Astrocyte (in vitro differentiated cells and primary cell): ENCODE measurements at regions not wholly inside any gene's neighbourhood (a gene's known extent, or its start where the extent isn't known, plus 50 kb on each side); places are given as distances from the start of the nearest gene placed in this dataset.

Experiments used
- DNase-seq: peaks from one replicate; pipeline ENCODE4 v3.0.0-alpha.2; 2010; ENCODE audit warnings: low read depth
- FAIRE-seq: peaks from 2 replicates; lab custom pipeline; 2011; peaks lifted over from hg19 to GRCh38; lab: Jason Lieb, UNC
- H2AFZ ChIP-seq: 2 replicates; pipeline ENCODE4 v1.6.0; 2012; ENCODE audit warnings: low read depth, low read length, inconsistent platforms
- H3K27ac ChIP-seq: 2 replicates; pipeline ENCODE4 v1.5.1; 2011; ENCODE audit warnings: low read depth, low read length, inconsistent platforms
- H3K27me3 ChIP-seq: 2 replicates; pipeline ENCODE4 v1.6.0; 2011; ENCODE audit warnings: low read length, inconsistent platforms; ENCODE audit not compliant: insufficient read depth
- H3K36me3 ChIP-seq: 2 replicates; pipeline ENCODE4 v1.5.1; 2011; ENCODE audit warnings: low read length, inconsistent platforms; ENCODE audit not compliant: insufficient read depth
- H3K4me1 ChIP-seq: 2 replicates; pipeline ENCODE4 v1.5.1; 2011; ENCODE audit warnings: low read length, inconsistent platforms; ENCODE audit not compliant: insufficient read depth
- H3K4me2 ChIP-seq: 2 replicates; pipeline ENCODE4 v1.6.0; 2012; ENCODE audit warnings: low read length, inconsistent platforms
- H3K4me3 ChIP-seq: 2 replicates; pipeline ENCODE4 v1.5.1; 2011; ENCODE audit warnings: low read depth, mild to moderate bottlenecking, low read length, inconsistent platforms; ENCODE audit not compliant: insufficient read depth
- H3K79me2 ChIP-seq: 2 replicates; pipeline ENCODE4 v1.6.0; 2012; ENCODE audit warnings: mild to moderate bottlenecking, low read length, inconsistent platforms; ENCODE audit not compliant: insufficient read depth
- H3K9ac ChIP-seq: 2 replicates; pipeline ENCODE4 v1.6.0; 2012; ENCODE audit warnings: mild to moderate bottlenecking, low read length, inconsistent platforms
- H3K9me3 ChIP-seq: 2 replicates; pipeline ENCODE4 v1.5.1; 2012; ENCODE audit warnings: low read depth, mild to moderate bottlenecking, low read length, inconsistent platforms; ENCODE audit not compliant: insufficient read depth
- H4K20me1 ChIP-seq: 2 replicates; pipeline ENCODE4 v1.6.0; 2012; ENCODE audit warnings: low read length, inconsistent platforms; ENCODE audit not compliant: insufficient read depth
- H3K27ac Mint-ChIP-seq: one replicate; pipeline ENCODE4 v1.8.0; 2021; ENCODE audit warnings: mild to moderate bottlenecking, mixed read lengths; ENCODE audit not compliant: unreplicated experiment
- H3K27me3 Mint-ChIP-seq: one replicate; pipeline ENCODE4 v1.8.0; 2021; ENCODE audit warnings: low read depth, mixed read lengths; ENCODE audit not compliant: unreplicated experiment
- H3K36me3 Mint-ChIP-seq: one replicate; pipeline ENCODE4 v1.8.0; 2021; ENCODE audit warnings: low read depth, mixed read lengths; ENCODE audit not compliant: unreplicated experiment
- H3K4me1 Mint-ChIP-seq: one replicate; pipeline ENCODE4 v1.8.0; 2021; ENCODE audit warnings: low read depth, mixed read lengths; ENCODE audit not compliant: unreplicated experiment
- H3K4me3 Mint-ChIP-seq: one replicate; pipeline ENCODE4 v1.8.0; 2021; ENCODE audit warnings: mild to moderate bottlenecking, moderate library complexity, mixed read lengths; ENCODE audit not compliant: unreplicated experiment
- H3K9me3 Mint-ChIP-seq: one replicate; pipeline ENCODE4 v1.8.0; 2021; ENCODE audit warnings: mild to moderate bottlenecking, mixed read lengths; ENCODE audit not compliant: unreplicated experiment
- EZH2 ChIP-seq: IDR thresholded peaks from 2 replicates; pipeline ENCODE4 v1.6.1; 2012; ENCODE audit warnings: mild to moderate bottlenecking, low read length, inconsistent platforms; ENCODE audit not compliant: insufficient read depth
- TF ChIP-seq, protein P1 (sequence below): IDR thresholded peaks from 2 replicates; pipeline ENCODE4 v1.5.1; 2011; ENCODE audit warnings: low read depth, mild to moderate bottlenecking, inconsistent platforms, low read length, moderate library complexity; ENCODE audit not compliant: insufficient read depth

DNA sequence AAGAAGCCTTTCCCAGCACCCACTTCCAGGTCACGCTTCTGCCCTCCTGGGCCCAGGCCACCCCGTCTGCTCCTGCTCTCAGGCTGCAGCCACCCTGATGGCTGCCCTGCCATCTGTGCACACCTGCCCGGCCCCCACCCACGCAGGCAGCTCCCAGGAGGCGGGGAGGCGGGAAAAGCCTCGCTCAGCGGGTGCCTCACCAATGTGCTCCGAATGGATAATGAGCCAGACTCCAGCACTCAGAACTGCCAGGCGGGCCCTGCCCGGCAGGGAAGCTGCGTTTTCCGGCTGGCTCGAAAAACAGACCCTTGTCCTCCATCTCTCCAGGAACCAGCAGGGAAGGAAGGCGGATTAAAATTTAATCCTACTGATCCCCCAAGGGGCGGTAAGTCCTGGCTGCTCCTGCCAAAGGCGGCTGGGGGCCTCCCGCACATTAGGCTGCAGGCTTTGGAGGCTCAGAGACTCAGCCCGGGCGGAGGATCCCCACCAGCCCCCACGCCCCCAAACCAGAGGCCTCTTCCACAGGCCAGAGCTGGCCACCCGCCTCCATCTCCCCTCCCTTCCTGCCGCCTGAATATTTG lies 104.0 kb downstream of the NCOR2 start:
- Histone ChIP-seq H4K20me1 (peaks cover 91% of the 10 kb centered on the region), H3K27me3 (no peaks in the 10 kb centered on the region), H3K27ac (no peak overlapping the region), H3K4me2 (no peak overlapping the region), H3K36me3 (peaks cover 18% of the 10 kb centered on the region), H2AFZ (no peak overlapping the region), H3K4me3 (no peak overlapping the region), H3K9me3 (peaks cover 4% of the 10 kb centered on the region), H3K79me2 (peaks cover 67% of the 10 kb centered on the region), H3K4me1 (peaks cover 20% of the 10 kb centered on the region), H3K9ac (no peak overlapping the region)
- no peak for TF ChIP-seq EZH2
- TF ChIP-seq, protein P1, sequence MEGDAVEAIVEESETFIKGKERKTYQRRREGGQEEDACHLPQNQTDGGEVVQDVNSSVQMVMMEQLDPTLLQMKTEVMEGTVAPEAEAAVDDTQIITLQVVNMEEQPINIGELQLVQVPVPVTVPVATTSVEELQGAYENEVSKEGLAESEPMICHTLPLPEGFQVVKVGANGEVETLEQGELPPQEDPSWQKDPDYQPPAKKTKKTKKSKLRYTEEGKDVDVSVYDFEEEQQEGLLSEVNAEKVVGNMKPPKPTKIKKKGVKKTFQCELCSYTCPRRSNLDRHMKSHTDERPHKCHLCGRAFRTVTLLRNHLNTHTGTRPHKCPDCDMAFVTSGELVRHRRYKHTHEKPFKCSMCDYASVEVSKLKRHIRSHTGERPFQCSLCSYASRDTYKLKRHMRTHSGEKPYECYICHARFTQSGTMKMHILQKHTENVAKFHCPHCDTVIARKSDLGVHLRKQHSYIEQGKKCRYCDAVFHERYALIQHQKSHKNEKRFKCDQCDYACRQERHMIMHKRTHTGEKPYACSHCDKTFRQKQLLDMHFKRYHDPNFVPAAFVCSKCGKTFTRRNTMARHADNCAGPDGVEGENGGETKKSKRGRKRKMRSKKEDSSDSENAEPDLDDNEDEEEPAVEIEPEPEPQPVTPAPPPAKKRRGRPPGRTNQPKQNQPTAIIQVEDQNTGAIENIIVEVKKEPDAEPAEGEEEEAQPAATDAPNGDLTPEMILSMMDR, result no peak
- Mint-ChIP-seq H3K4me1 (no peaks in the 10 kb centered on the region), H3K36me3 (peaks cover 46% of the 10 kb centered on the region), H3K9me3 (no peaks in the 10 kb centered on the region), H3K4me3 (no peak overlapping the region), H3K27me3 (no peaks in the 10 kb centered on the region), H3K27ac (no peak overlapping the region)
- FAIRE-seq (no peak), DNase-seq (no peak)

DNA sequence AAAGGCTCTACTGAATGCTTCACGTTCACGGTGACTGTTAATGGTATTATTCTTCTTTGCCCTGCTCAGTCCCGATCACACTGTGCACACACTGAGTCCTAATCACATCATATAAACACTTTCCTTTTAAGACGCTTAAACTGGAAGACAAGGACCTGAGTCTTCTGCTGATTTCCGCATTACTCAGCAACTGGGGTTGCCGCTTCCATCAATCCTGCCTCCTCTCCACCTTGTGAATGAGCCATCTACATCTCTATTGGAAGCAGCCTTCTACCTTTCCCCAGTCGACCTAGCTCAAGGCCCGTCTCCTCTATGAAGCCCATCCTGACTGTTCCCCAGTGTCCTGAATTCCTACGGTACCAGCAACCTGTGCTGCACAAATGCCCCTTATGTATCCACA lies 104.7 kb downstream of the NCOR2 start:
- Histone ChIP-seq H3K36me3 (peaks cover 18% of the 10 kb centered on the region), H3K9me3 (peaks cover 4% of the 10 kb centered on the region), H3K9ac (no peak overlapping the region), H3K27me3 (no peaks in the 10 kb centered on the region), H3K4me1 (peaks cover 20% of the 10 kb centered on the region), H3K4me3 (no peak overlapping the region), H3K79me2 (peaks cover 67% of the 10 kb centered on the region), H2AFZ (no peak overlapping the region), H3K4me2 (no peak overlapping the region), H4K20me1 (peaks cover 98% of the 10 kb centered on the region), H3K27ac (no peak overlapping the region)
- FAIRE-seq, result no peak
- TF ChIP-seq, protein P1, result no peak
- TF ChIP-seq EZH2, result no peak
- Mint-ChIP-seq H3K27me3 (no peaks in the 10 kb centered on the region), H3K27ac (no peak overlapping the region), H3K9me3 (no peaks in the 10 kb centered on the region), H3K4me3 (no peak overlapping the region), H3K4me1 (no peaks in the 10 kb centered on the region), H3K36me3 (peaks cover 46% of the 10 kb centered on the region)
- no peak for DNase-seq

DNA sequence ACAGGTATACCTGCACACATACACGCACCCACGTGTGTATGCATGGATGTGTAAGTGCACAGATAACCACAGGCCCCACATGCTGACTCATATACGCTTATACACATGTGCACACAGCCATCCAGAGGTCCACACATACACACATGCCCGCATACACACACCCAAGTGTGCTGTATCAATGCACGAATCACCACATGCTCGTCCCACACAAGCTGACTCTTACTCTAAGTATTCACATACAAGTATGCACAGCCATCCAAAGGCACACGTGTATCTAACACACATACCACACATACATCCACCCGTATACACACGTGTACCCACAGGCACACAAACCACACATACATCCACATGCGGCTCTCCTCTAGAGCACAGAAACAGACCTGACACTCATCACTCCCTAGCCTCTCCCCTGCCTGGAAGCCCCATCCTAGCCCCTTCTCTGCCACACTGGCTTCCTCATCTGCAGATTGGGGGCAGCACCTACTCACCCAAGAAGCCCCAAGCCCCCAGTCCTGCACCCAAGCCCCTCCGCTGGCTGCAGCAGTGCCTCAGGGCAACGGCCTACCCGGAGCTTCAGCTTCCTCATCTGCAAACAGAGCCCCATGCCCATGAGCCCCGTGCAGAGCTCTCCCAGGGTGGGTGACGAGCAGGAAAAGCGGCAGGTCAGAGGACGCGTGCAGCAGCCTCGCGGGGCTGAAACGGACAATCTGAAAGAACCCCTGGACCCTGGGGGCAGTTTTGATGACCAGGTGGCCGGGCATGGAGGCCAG lies 105.4 kb downstream of the NCOR2 start:
- no peaks in the 10 kb centered on the region for H3K27me3 ChIP-seq
- H3K36me3 ChIP-seq, result peaks cover 18% of the 10 kb centered on the region
- H3K4me1 ChIP-seq, result peaks cover 20% of the 10 kb centered on the region
- peaks cover 4% of the 10 kb centered on the region for H3K9me3 ChIP-seq
- TF ChIP-seq, protein P1, result no peak
- no peak for TF ChIP-seq EZH2
- no peak overlapping the region for H3K4me3 ChIP-seq
- FAIRE-seq (no peak), DNase-seq (no peak)
- Mint-ChIP-seq H3K36me3 (peaks cover 46% of the 10 kb centered on the region), H3K9me3 (no peaks in the 10 kb centered on the region), H3K4me1 (no peaks in the 10 kb centered on the region), H3K27me3 (no peaks in the 10 kb centered on the region), H3K27ac (peak overlapping the region; percentile 48), H3K4me3 (peak overlapping the region; percentile 30)
- no peak overlapping the region for H3K9ac ChIP-seq
- no peak overlapping the region for H3K4me2 ChIP-seq
- H3K27ac ChIP-seq, result no peak overlapping the region
- peaks cover 64% of the 10 kb centered on the region for H3K79me2 ChIP-seq
- no peak overlapping the region for H2AFZ ChIP-seq
- peaks cover 91% of the 10 kb centered on the region for H4K20me1 ChIP-seq
